Panc1 (cell line): ENCODE measurements at regions not wholly inside any gene's neighbourhood (a gene's known extent, or its start where the extent isn't known, plus 50 kb on each side); places are given as distances from the start of the nearest gene placed in this dataset.

Experiments
- ATAC-seq: fragments of 200-7000 bp; cut with Tn5 transposase; 2 replicates; pipeline ENCODE4 v1.9.1; 2020; ENCODE audit warnings: mild to moderate bottlenecking, moderate library complexity
- BruUV-seq: library from RNA; stranded (reverse); fragments of 400-500 nt; replicated peaks from 2 replicates; lab custom pipeline; 2021; lab: Mats Ljungman, UMichigan
- CTCF ChIA-PET: fragments of 300-600 bp; sonication (Branson Sonifier 250); formaldehyde crosslinking; loops from one replicate; lab custom pipeline; 2022; ENCODE audit warnings: antibody characterized with exemption; lab: Charles Lee
- POLR2A ChIA-PET: fragments of 300-600 bp; sonication (Branson Sonifier 250); formaldehyde crosslinking; loops from one replicate; lab custom pipeline; 2022; ENCODE audit warnings: antibody characterized with exemption; lab: Charles Lee
- DNase-seq: peaks from one replicate; pipeline ENCODE4 v3.0.0-alpha.2; 2010; ENCODE audit warnings: low read depth, low spot score
- H3K27ac ChIP-seq: 2 replicates; pipeline ENCODE4 v1.5.1; 2011; ENCODE audit warnings: mild to moderate bottlenecking, low read length, inconsistent platforms
- H3K27me3 ChIP-seq: fragments of 200-500 bp; sonication (Bioruptor generic); 2 replicates; pipeline ENCODE4 v1.6.0; 2014; ENCODE audit warnings: low read length, inconsistent platforms; ENCODE audit not compliant: control insufficient read depth, insufficient read depth
- H3K36me3 ChIP-seq: fragments of 200-500 bp; sonication (Bioruptor generic); 2 replicates; pipeline ENCODE4 v1.5.1; 2014; ENCODE audit warnings: inconsistent platforms, mild to moderate bottlenecking, low read length, moderate library complexity; ENCODE audit not compliant: control insufficient read depth, insufficient read depth
- H3K4me1 ChIP-seq: 2 replicates; pipeline ENCODE4 v1.5.1; 2011; ENCODE audit warnings: inconsistent platforms, mild to moderate bottlenecking, low read length, moderate library complexity; ENCODE audit not compliant: control insufficient read depth, insufficient read depth
- H3K4me3 ChIP-seq, 2 experiments: 2 replicates each; pipeline ENCODE4 v1.5.1; 2011 to 2012; ENCODE audit warnings: low read depth in 2 of 2, low read length in 2 of 2, mild to moderate bottlenecking in 2 of 2, inconsistent platforms in 1 of 2, moderate library complexity in 1 of 2
- H3K9me3 ChIP-seq: fragments of 200-500 bp; sonication (Bioruptor generic); 2 replicates; pipeline ENCODE4 v1.5.1; 2014; ENCODE audit warnings: low read depth, mild to moderate bottlenecking, inconsistent platforms, low read length, moderate library complexity; ENCODE audit not compliant: control insufficient read depth, insufficient read depth
- CTCF ChIP-seq: fragments of 450-650 bp; IDR thresholded peaks from 2 replicates; pipeline ENCODE4 v1.5.1; 2017; ENCODE audit warnings: mild to moderate bottlenecking
- POLR2AphosphoS5 ChIP-seq: IDR thresholded peaks from 2 replicates; pipeline ENCODE4 v1.6.1; 2012; ENCODE audit warnings: mild to moderate bottlenecking, low read depth, low read length, moderate library complexity
- REST ChIP-seq, 2 experiments: IDR thresholded peaks; 2 replicates each; pipeline ENCODE4 v1.6.1; 2011 to 2012; ENCODE audit warnings: low read depth in 2 of 2, control low read depth in 1 of 2, low read length in 1 of 2, mild to moderate bottlenecking in 1 of 2, moderate library complexity in 1 of 2; ENCODE audit not compliant: insufficient read depth in 1 of 2
- SIN3A ChIP-seq: IDR thresholded peaks from 2 replicates; pipeline ENCODE4 v1.6.1; 2012; ENCODE audit warnings: low read depth, mild to moderate bottlenecking, low read length, moderate library complexity, borderline replicate concordance; ENCODE audit not compliant: insufficient read depth
- TCF7L2 ChIP-seq: IDR thresholded peaks from 2 replicates; pipeline ENCODE4 v1.6.1; 2011; ENCODE audit warnings: mild to moderate bottlenecking, low read depth, low read length, inconsistent platforms
- in situ Hi-C: cut with HindIII; loops from 2 replicates; pipeline ENCODE4 v1.10.0; 2016; ENCODE audit warnings: low sequenced_read_pairs, low pct_unique_long_range_greater_than_20kb
- intact Hi-C: fragments of 100-400 bp; cut with micrococcal nuclease; formaldehyde crosslinking; loops from one replicate; pipeline ENCODE4 v1.10.0; 2022; ENCODE audit not compliant: unreplicated experiment

GRCh38 chr9:78121488-78121887, 89.9 kb upstream of the GNAQ start:
- in situ Hi-C loops, result no loop called here
- no peaks in the 10 kb centered on the region for H3K27me3 ChIP-seq
- BruUV-seq, result no TSS peak
- no peaks in the 10 kb centered on the region for H3K9me3 ChIP-seq
- H3K27ac ChIP-seq, result no peak overlapping the region
- H3K36me3 ChIP-seq, result no peaks in the 10 kb centered on the region
- TF ChIP-seq SIN3A (no peak), TCF7L2 (no peak), CTCF (peak; percentile 68), POLR2AphosphoS5 (no peak)
- CTCF ChIA-PET, result interaction anchor here (0.8 to 0.9 kb wide), 2 partner anchors 81 to 665 kb away, joined by 3 read pairs; no protein-coding TSS in a partner anchor
- H3K4me3 ChIP-seq, result no peak overlapping the region
- intact Hi-C loops, result no loop called here
- ATAC-seq (no peak), DNase-seq (no peak)
- POLR2A ChIA-PET, result no interaction called here
- H3K4me1 ChIP-seq, result no peaks in the 10 kb centered on the region

- in situ Hi-C loops, result no loop called here
- CTCF ChIA-PET, result no interaction called here
- DNase-seq (no peak), ATAC-seq (no peak)
- Histone ChIP-seq H3K27me3 (no peaks in the 10 kb centered on the region; the same call in 1 of the 2 replicates), H3K4me3 (no peak overlapping the region), H3K36me3 (no peaks in the 10 kb centered on the region), H3K4me1 (no peaks in the 10 kb centered on the region), H3K27ac (no peak overlapping the region), H3K9me3 (no peaks in the 10 kb centered on the region)
- BruUV-seq, result no TSS peak
- POLR2A ChIA-PET, result no interaction called here
- no peak for TF ChIP-seq TCF7L2
- TF ChIP-seq POLR2AphosphoS5, result no peak
- no peak for TF ChIP-seq CTCF
- no peak for TF ChIP-seq REST (IDR thresholded peaks at IDR 0.05; ENCODE audit: insufficient read depth in 1 of 2, low read depth in 2 of 2, low read length in 1 of 2)
- TF ChIP-seq SIN3A, result no peak
- intact Hi-C loops, result no loop called here
Observed at GRCh38 chr9:78118742-78119473, 87.3 kb upstream of the GNAQ start.
